ENCODE measurements at regions not wholly inside any gene's neighbourhood (a gene's known extent, or its start where the extent isn't known, plus 50 kb on each side); places are given as distances from the start of the nearest gene placed in this dataset.
A peak's percentile ranks its signal among the peaks of the same experiment; 100 is the strongest.

DNA sequence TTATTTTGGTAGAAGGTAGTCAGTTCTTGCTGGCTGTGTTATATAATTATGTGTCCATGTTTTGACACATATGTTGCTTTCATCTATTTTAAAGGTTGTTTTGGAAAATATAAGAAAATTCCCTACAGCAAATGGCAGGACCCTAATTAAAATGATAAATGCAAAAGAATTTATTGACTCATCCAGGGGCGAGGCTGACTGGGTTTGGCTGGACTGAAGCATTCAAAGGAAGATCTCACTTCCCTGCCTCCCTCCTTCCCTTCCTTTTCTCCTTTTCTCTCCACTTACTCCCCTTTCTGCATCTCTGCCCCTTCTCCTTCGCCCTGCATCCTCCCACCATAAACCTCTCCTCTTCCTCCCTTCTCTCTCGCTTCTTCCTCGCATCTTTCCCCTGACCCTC, 129.6 kb downstream of the SNAPC1 start:
- Histone ChIP-seq H3K4me3 (no peak overlapping the region), H3K9ac (ENCODE audit: low read depth in 2 of 2, low read length in 2 of 2) (no peak overlapping the region), H3K9me3 (no peaks in the 10 kb centered on the region), H3K27me3 (no peaks in the 10 kb centered on the region), H3K36me3 (no peaks in the 10 kb centered on the region), H3K4me1 (no peaks in the 10 kb centered on the region), H3K27ac (no peak overlapping the region)
- intact Hi-C loops (cut with DNase I): no loop called here
- TF ChIP-seq, protein P1, sequence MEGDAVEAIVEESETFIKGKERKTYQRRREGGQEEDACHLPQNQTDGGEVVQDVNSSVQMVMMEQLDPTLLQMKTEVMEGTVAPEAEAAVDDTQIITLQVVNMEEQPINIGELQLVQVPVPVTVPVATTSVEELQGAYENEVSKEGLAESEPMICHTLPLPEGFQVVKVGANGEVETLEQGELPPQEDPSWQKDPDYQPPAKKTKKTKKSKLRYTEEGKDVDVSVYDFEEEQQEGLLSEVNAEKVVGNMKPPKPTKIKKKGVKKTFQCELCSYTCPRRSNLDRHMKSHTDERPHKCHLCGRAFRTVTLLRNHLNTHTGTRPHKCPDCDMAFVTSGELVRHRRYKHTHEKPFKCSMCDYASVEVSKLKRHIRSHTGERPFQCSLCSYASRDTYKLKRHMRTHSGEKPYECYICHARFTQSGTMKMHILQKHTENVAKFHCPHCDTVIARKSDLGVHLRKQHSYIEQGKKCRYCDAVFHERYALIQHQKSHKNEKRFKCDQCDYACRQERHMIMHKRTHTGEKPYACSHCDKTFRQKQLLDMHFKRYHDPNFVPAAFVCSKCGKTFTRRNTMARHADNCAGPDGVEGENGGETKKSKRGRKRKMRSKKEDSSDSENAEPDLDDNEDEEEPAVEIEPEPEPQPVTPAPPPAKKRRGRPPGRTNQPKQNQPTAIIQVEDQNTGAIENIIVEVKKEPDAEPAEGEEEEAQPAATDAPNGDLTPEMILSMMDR (IDR thresholded peaks at IDR 0.05): no peak
- no peak for DNase-seq

- intact Hi-C loops (cut with DNase I): no loop called here
- H3K27ac ChIP-seq: no peak overlapping the region
- no peak for DNase-seq
- H3K4me3 ChIP-seq: no peak overlapping the region
- no peaks in the 10 kb centered on the region for H3K27me3 ChIP-seq
- H3K9ac ChIP-seq (ENCODE audit: low read depth in 2 of 2, low read length in 2 of 2): no peak overlapping the region
- TF ChIP-seq, protein P1 (IDR thresholded peaks at IDR 0.05): no peak
- H3K36me3 ChIP-seq: no peaks in the 10 kb centered on the region
- no peaks in the 10 kb centered on the region for H3K9me3 ChIP-seq
- no peaks in the 10 kb centered on the region for H3K4me1 ChIP-seq
Measured at GRCh38 chr14:61893371-61893940, 131.2 kb downstream of the SNAPC1 start.

- no peaks in the 10 kb centered on the region for H3K27me3 ChIP-seq
- DNase-seq: peak; percentile 60
- no peaks in the 10 kb centered on the region for H3K36me3 ChIP-seq
- intact Hi-C loops (cut with DNase I): no loop called here
- no peak overlapping the region for H3K27ac ChIP-seq
- no peak overlapping the region for H3K9ac ChIP-seq (ENCODE audit: low read depth in 2 of 2, low read length in 2 of 2)
- no peak overlapping the region for H3K4me3 ChIP-seq
- TF ChIP-seq, protein P1 (IDR thresholded peaks at IDR 0.05): peak; percentile 53
- H3K4me1 ChIP-seq: no peaks in the 10 kb centered on the region
- H3K9me3 ChIP-seq: no peaks in the 10 kb centered on the region
Measured at GRCh38 chr14:61894452-61895077, 132.3 kb downstream of the SNAPC1 start.

- no peak overlapping the region for H3K4me3 ChIP-seq
- H3K9ac ChIP-seq (ENCODE audit: low read depth in 2 of 2, low read length in 2 of 2): no peak overlapping the region
- H3K9me3 ChIP-seq: no peaks in the 10 kb centered on the region
- H3K4me1 ChIP-seq: no peaks in the 10 kb centered on the region
- no peaks in the 10 kb centered on the region for H3K36me3 ChIP-seq
- no peak for DNase-seq
- intact Hi-C loops (cut with DNase I): loop anchor here (2.0 kb wide), 1 partner anchor 228 kb away; no protein-coding TSS in a partner anchor
- H3K27me3 ChIP-seq: no peaks in the 10 kb centered on the region
- TF ChIP-seq, protein P1 (IDR thresholded peaks at IDR 0.05): no peak
- H3K27ac ChIP-seq: no peak overlapping the region
Measured at GRCh38 chr14:61897300-61897699, 135.1 kb downstream of the SNAPC1 start.

- TF ChIP-seq, protein P1 (IDR thresholded peaks at IDR 0.05): no peak
- no peaks in the 10 kb centered on the region for H3K27me3 ChIP-seq
- no peak overlapping the region for H3K4me3 ChIP-seq
- intact Hi-C loops (cut with DNase I): no loop called here
- no peaks in the 10 kb centered on the region for H3K36me3 ChIP-seq
- no peaks in the 10 kb centered on the region for H3K4me1 ChIP-seq
- no peaks in the 10 kb centered on the region for H3K9me3 ChIP-seq
- H3K9ac ChIP-seq (ENCODE audit: low read depth in 2 of 2, low read length in 2 of 2): no peak overlapping the region
- no peak for DNase-seq
- H3K27ac ChIP-seq: no peak overlapping the region
Measured at GRCh38 chr14:61898568-61898967, 136.3 kb downstream of the SNAPC1 start.
